ENCODE measurements at regions not wholly inside any gene's neighbourhood (a gene's known extent, or its start where the extent isn't known, plus 50 kb on each side); places are given as distances from the start of the nearest gene placed in this dataset.

DNA sequence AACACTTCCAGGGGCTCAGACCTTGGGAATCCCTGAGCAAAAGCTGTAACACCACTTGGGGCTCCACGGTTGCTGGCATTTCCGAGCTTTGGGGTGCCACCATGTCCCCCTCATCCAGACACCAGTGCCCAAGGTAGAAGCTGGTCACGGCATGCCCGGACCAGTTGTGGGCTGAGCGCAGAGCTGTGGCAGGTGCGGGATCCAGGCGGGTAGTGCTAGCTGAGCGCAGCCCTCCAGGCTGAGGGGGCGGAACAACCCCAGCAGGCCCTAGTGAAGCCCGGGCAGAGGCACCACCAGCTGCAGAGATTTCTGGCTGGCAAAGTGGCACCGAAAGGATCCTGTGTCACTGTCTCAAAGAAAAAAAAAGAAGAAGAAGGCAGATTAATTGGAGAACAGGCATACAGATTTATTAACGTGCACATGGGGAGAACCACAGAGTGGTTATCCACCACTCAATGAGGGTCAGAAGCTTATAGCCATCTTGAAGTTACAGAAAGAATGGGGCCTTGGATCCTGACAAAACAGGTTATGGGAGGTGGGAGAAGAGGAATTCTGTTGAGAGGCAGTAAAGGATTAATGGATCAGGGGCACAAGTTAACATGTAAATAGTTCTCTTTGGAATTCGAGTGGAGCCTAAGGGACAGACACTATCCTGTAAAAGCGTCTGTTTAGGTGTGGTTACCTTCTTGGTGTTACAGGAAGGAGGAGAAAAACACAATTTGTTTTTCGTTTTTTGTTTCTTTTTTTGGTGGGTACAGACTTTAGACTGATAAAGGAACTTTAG is 107.5 kb downstream of the CD24 start:
- TF ChIP-seq CTCF (IDR thresholded peaks at IDR 0.05) (no peak), POLR2A (IDR thresholded peaks at IDR 0.05) (no peak)

Data from stomach (tissue), 4 donors.